ENCODE measurements at regions not wholly inside any gene's neighbourhood (a gene's known extent, or its start where the extent isn't known, plus 50 kb on each side); places are given as distances from the start of the nearest gene placed in this dataset.

DNA sequence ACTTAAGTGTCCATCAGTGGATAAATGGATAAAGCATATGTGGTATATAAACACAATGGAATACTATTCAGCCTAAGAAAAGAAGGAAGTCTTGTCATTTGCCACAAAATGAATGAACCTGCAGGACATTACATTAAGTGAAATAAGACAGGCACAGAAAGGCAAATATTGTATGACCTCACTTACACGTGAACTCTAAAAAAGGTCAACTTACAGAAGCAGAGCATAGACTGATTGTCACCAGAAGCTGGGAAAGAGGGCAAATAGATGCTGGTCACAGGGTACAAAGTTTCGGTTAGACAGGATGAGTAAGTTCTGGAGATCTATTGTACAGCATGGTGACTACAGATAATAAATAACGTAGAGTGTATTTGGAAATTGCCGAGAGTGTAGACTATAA, 247.7 kb downstream of the RAB28 start:
- Histone ChIP-seq H3K27me3 (ENCODE audit: insufficient read depth) (no peaks in the 10 kb centered on the region), H2AFZ (no peak overlapping the region), H3K4me3 (no peak overlapping the region), H4K20me1 (replicated peaks; ENCODE audit: insufficient read depth) (no peaks in the 10 kb centered on the region), H3K4me1 (ENCODE audit: insufficient read depth) (no peaks in the 10 kb centered on the region), H3K9me2 (ENCODE audit: insufficient read depth) (0 out of 2 replicates have a peak, but pooled peaks cover 12% of the 10 kb centered on the region), H3K36me3 (ENCODE audit: insufficient read depth) (no peaks in the 10 kb centered on the region), H3K79me2 (replicated peaks; ENCODE audit: insufficient read depth) (no peaks in the 10 kb centered on the region), H3K4me2 (no peak overlapping the region), H3F3A (replicated peaks; ENCODE audit: low read depth) (no peaks in the 10 kb centered on the region), H3K27ac (ENCODE audit: low read depth) (no peak overlapping the region)
- Mint-ChIP-seq H3K4me3 (no peak overlapping the region), H3K9me3 (no peaks in the 10 kb centered on the region; the same call in 2 of the 3 replicates), H3K27me3 (ENCODE audit: insufficient read depth, low read depth, poor library complexity) (no peaks in the 10 kb centered on the region), H3K27ac (no peak overlapping the region), H3K4me1 (0 out of 3 replicates have a peak, but pooled peaks cover under 1% of the 10 kb centered on the region), H3K36me3 (ENCODE audit: low read depth) (no peaks in the 10 kb centered on the region)
- TF ChIP-seq NANOG (IDR thresholded peaks at IDR 0.05; ENCODE audit: borderline replicate concordance) (no peak), POLR2AphosphoS5 (IDR thresholded peaks at IDR 0.05; ENCODE audit: low read depth) (no peak), CREB1 (CRISPR knock-in tag; IDR thresholded peaks at IDR 0.05; ENCODE audit: low read depth) (no peak), STAT1 (IDR thresholded peaks at IDR 0.05; ENCODE audit: unreplicated experiment) (no peak), JUNB (IDR thresholded peaks at IDR 0.05; ENCODE audit: unreplicated experiment) (no peak), ZNF114 (CRISPR knock-in tag; IDR thresholded peaks at IDR 0.05) (no peak), EZH2phosphoT487 (IDR thresholded peaks at IDR 0.05; ENCODE audit: unreplicated experiment) (no peak), EZH2 (IDR thresholded peaks at IDR 0.05; ENCODE audit: low read depth, unreplicated experiment) (no peak), ZNF331 (CRISPR knock-in tag; IDR thresholded peaks at IDR 0.05; ENCODE audit: low read depth) (no peak)
- TF ChIP-seq, protein P1, sequence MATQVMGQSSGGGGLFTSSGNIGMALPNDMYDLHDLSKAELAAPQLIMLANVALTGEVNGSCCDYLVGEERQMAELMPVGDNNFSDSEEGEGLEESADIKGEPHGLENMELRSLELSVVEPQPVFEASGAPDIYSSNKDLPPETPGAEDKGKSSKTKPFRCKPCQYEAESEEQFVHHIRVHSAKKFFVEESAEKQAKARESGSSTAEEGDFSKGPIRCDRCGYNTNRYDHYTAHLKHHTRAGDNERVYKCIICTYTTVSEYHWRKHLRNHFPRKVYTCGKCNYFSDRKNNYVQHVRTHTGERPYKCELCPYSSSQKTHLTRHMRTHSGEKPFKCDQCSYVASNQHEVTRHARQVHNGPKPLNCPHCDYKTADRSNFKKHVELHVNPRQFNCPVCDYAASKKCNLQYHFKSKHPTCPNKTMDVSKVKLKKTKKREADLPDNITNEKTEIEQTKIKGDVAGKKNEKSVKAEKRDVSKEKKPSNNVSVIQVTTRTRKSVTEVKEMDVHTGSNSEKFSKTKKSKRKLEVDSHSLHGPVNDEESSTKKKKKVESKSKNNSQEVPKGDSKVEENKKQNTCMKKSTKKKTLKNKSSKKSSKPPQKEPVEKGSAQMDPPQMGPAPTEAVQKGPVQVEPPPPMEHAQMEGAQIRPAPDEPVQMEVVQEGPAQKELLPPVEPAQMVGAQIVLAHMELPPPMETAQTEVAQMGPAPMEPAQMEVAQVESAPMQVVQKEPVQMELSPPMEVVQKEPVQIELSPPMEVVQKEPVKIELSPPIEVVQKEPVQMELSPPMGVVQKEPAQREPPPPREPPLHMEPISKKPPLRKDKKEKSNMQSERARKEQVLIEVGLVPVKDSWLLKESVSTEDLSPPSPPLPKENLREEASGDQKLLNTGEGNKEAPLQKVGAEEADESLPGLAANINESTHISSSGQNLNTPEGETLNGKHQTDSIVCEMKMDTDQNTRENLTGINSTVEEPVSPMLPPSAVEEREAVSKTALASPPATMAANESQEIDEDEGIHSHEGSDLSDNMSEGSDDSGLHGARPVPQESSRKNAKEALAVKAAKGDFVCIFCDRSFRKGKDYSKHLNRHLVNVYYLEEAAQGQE (IDR thresholded peaks at IDR 0.05; ENCODE audit: unreplicated experiment), result no peak
- TF ChIP-seq, protein P2, sequence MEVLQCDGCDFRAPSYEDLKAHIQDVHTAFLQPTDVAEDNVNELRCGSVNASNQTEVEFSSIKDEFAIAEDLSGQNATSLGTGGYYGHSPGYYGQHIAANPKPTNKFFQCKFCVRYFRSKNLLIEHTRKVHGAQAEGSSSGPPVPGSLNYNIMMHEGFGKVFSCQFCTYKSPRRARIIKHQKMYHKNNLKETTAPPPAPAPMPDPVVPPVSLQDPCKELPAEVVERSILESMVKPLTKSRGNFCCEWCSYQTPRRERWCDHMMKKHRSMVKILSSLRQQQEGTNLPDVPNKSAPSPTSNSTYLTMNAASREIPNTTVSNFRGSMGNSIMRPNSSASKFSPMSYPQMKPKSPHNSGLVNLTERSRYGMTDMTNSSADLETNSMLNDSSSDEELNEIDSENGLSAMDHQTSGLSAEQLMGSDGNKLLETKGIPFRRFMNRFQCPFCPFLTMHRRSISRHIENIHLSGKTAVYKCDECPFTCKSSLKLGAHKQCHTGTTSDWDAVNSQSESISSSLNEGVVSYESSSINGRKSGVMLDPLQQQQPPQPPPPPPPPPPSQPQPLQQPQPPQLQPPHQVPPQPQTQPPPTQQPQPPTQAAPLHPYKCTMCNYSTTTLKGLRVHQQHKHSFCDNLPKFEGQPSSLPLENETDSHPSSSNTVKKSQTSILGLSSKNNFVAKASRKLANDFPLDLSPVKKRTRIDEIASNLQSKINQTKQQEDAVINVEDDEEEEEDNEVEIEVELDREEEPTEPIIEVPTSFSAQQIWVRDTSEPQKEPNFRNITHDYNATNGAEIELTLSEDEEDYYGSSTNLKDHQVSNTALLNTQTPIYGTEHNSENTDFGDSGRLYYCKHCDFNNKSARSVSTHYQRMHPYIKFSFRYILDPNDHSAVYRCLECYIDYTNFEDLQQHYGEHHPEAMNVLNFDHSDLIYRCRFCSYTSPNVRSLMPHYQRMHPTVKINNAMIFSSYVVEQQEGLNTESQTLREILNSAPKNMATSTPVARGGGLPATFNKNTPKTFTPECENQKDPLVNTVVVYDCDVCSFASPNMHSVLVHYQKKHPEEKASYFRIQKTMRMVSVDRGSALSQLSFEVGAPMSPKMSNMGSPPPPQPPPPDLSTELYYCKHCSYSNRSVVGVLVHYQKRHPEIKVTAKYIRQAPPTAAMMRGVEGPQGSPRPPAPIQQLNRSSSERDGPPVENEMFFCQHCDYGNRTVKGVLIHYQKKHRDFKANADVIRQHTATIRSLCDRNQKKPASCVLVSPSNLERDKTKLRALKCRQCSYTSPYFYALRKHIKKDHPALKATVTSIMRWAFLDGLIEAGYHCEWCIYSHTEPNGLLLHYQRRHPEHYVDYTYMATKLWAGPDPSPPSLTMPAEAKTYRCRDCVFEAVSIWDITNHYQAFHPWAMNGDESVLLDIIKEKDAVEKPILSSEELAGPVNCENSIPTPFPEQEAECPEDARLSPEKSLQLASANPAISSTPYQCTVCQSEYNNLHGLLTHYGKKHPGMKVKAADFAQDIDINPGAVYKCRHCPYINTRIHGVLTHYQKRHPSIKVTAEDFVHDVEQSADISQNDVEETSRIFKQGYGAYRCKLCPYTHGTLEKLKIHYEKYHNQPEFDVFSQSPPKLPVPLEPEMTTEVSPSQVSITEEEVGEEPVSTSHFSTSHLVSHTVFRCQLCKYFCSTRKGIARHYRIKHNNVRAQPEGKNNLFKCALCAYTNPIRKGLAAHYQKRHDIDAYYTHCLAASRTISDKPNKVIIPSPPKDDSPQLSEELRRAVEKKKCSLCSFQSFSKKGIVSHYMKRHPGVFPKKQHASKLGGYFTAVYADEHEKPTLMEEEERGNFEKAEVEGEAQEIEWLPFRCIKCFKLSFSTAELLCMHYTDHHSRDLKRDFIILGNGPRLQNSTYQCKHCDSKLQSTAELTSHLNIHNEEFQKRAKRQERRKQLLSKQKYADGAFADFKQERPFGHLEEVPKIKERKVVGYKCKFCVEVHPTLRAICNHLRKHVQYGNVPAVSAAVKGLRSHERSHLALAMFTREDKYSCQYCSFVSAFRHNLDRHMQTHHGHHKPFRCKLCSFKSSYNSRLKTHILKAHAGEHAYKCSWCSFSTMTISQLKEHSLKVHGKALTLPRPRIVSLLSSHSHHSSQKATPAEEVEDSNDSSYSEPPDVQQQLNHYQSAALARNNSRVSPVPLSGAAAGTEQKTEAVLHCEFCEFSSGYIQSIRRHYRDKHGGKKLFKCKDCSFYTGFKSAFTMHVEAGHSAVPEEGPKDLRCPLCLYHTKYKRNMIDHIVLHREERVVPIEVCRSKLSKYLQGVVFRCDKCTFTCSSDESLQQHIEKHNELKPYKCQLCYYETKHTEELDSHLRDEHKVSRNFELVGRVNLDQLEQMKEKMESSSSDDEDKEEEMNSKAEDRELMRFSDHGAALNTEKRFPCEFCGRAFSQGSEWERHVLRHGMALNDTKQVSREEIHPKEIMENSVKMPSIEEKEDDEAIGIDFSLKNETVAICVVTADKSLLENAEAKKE (CRISPR knock-in tag; IDR thresholded peaks at IDR 0.05), result no peak
- TF ChIP-seq, protein P3, sequence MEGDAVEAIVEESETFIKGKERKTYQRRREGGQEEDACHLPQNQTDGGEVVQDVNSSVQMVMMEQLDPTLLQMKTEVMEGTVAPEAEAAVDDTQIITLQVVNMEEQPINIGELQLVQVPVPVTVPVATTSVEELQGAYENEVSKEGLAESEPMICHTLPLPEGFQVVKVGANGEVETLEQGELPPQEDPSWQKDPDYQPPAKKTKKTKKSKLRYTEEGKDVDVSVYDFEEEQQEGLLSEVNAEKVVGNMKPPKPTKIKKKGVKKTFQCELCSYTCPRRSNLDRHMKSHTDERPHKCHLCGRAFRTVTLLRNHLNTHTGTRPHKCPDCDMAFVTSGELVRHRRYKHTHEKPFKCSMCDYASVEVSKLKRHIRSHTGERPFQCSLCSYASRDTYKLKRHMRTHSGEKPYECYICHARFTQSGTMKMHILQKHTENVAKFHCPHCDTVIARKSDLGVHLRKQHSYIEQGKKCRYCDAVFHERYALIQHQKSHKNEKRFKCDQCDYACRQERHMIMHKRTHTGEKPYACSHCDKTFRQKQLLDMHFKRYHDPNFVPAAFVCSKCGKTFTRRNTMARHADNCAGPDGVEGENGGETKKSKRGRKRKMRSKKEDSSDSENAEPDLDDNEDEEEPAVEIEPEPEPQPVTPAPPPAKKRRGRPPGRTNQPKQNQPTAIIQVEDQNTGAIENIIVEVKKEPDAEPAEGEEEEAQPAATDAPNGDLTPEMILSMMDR (conservative IDR thresholded peaks at IDR 0.05; ENCODE audit: low read depth in 2 of 2), result no peak
- TF ChIP-seq, protein P4, sequence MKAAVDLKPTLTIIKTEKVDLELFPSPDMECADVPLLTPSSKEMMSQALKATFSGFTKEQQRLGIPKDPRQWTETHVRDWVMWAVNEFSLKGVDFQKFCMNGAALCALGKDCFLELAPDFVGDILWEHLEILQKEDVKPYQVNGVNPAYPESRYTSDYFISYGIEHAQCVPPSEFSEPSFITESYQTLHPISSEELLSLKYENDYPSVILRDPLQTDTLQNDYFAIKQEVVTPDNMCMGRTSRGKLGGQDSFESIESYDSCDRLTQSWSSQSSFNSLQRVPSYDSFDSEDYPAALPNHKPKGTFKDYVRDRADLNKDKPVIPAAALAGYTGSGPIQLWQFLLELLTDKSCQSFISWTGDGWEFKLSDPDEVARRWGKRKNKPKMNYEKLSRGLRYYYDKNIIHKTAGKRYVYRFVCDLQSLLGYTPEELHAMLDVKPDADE (IDR thresholded peaks at IDR 0.05), result no peak
- DNase-seq (ENCODE audit: low spot score) (no peak), ATAC-seq (no peak)
